GM10847 (cell line): ENCODE measurements at regions not wholly inside any gene's neighbourhood (a gene's known extent, or its start where the extent isn't known, plus 50 kb on each side); places are given as distances from the start of the nearest gene placed in this dataset.

Source experiments
- POLR2A ChIP-seq: IDR thresholded peaks from 2 replicates; pipeline ENCODE4 v1.6.1; 2011; ENCODE audit not compliant: insufficient read length; ENCODE audit errors: extremely low read depth

DNA sequence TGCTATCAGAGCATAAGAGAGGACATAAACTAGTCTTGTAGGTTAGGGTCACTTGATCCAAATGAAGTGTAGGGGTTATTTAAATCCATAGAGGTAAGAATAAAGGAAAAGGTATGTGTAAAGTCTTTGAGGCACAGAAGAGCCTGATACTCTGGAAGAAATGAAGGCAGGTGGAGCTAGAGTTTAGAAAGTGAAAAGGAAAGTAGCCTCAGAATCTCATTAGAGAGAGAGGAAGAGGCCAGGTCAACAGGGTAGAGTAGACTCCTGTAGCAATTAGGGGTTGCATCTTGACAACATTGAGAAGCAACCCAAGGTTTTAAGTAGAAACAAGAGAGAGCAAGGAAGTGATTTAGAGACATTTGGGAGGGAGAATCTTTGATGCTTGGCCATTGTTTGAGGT lies 235.2 kb upstream of the SOX9 start:
- TF ChIP-seq POLR2A = no peak

DNA sequence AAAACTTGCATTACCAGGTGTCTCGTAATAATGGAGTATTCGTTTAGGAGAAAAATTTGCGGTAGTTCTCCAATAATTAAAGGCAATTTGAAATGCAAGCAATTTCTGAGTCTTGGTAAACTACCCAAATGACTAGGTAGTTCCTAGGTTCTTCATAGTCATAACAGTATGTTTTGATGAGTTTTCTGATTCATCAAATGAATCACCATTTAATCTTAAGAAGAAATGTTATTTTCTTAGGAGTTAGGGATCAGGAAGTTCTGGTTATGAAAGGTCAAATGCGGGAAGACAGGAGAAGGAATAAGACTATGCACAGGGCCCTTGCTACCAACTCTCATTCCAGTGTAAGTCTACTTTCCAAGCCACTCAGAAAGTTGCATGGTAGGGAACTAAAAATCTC lies 221.5 kb upstream of the SOX9 start:
- TF ChIP-seq POLR2A = no peak

DNA sequence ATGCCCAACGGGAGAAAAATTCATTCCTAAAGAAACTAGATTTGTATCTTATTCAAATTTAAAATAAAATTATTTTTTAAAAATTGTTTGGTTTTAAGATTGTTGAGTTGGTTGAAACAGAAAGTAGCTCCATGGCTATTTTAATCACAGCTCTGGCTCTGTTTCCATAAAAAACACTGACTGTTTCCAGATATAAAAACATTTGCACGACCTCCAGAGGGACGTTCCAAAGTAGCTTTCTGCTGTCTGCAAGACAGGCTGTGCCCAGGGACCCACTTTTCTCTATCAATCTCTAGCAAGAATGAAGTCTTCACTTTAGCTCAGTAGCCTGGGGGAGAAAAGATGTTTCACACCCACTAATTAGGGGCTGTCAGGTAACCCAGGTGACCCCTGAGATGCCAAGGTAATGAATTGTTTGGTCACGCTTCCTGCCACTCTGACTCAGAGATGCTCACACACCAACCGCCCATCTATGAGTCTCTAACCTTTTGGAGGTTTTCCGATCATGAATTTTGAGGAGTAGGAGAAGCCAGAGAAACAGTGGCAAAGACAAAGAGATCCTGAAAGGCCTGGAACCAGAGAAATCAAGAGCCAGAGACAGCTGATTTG lies 220.1 kb upstream of the SOX9 start:
- TF ChIP-seq POLR2A = no peak

DNA sequence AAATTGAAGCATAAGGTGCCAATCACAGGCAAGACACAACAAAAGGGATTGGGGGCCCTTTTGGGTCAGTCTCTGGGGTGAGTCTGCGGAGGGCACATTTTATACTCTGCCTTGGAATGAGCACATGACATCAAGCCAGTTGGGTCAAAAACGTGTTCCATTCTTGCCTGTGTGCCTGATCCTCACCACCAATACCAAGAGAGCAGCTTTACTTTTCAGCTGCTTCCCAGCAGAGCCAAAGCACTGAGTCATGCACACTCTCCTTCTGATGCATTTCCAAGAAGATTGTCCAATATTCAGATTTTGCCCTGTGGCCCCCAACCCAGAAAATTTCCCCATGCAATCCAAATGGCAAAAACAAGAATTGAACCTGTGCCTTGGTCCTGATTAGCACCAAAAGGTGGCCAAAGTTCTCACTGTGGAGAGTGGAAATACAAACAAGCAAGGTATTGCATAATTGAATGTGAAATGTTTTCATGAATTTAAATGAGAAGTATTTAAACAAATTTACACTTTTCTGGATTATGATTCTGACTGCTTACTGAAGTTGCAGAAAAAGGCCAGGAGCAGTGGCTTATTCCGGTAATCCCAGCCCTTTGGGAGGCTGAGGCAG lies 217.8 kb upstream of the SOX9 start:
- TF ChIP-seq POLR2A = no peak

DNA sequence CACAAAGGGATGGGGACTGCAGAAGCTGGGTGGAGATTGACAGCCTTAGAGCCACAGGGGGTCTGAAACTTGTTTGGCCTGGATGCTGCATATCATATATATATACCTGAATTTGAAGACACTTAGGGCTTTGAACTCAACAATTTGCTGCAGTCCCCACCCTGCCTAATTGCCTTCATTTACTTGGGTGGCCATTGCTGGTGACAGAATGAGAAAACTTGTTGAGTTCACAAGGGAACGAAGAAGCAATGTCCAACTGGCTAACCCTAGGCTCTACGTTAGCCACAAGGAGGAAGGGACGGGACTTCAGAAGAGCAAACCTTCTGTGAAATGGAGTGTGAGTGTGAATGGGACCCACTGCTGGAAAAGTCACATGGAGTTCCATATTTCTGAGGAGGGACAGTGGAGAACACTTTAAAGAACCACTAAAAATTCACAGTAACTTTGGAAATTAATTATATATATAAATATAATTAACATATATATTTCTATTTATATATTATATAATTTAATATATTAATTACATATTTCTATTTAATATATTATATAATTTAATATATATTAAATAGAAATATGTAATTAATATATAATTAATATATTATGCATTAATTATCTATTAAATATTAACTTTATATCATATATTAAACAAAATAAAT lies 215.3 kb upstream of the SOX9 start:
- TF ChIP-seq POLR2A = no peak

DNA sequence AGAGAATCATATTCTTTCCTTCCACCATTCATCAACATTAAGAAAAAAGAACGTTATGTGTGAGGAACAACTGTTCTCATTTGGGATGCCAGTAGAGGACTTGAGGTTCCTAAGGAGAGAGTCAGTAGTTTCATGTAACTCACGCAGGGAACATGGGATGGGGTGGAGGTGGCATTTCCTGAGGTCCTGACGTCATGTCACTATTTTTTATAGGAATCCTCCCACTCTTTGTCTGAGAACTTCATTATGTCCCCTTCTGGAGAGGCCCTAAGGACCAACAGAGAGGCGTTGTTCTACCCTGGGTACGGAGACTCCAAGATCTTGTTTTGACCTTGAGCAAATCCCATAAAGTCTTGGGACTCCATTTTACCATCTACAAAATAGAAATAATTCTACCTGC lies 211.7 kb upstream of the SOX9 start:
- no peak for TF ChIP-seq POLR2A

DNA sequence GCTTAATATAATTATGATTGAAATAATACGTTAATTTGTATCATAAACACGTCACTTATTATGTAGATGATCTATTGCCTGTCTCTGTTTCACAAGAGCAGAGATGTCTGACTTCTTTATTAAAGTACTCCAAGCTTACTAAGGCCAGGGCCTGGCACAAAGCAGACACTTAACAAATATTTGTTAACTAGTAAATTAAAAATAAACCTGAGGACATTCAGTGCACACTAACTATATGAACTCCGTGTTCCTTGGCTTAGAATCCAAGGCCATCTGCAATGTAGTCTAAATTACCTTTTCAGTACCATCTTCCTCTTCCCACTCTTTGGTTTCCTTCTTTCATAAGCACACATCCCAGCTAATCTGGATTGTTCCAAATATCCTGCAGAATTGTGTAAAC lies 210.8 kb upstream of the SOX9 start:
- TF ChIP-seq POLR2A = no peak

DNA sequence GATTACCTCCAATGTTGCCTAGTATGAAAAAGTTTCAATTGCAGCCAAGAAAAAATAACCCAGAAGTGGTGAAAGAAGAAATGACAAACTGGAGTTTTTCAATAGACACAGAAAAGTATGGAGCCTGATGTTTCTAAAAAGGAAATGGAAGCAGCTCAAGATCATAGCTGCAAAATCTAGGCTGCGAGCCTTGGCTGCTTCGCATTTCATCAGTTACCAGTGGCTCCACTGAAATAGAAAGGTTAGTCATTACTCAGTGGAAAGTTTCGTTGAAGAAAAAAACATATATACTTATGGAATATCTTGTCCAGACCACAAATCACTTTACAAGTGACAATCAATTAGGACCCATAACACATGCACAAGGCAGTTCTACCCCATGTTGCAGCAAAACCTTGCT lies 206.8 kb upstream of the SOX9 start:
- no peak for TF ChIP-seq POLR2A

DNA sequence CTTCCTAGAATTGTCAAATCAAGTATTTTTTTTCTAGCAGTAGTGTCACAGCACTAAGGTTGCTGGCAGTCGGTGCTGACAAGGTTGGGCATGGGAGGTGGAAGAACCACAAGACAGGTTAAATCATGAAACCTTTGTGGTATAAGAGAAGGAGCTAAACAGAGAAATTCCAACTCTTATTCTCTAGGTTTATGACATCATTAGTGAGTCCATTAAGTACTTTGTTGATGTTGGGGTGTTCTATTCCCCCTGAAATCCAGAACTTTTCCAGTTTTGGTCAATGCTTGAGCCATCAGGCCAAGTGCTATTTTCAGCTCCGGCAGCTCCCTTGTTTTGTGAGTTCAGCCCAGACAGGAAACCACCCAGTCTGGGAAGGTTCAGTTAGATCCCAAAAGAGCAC lies 206.0 kb upstream of the SOX9 start:
- no peak for TF ChIP-seq POLR2A

DNA sequence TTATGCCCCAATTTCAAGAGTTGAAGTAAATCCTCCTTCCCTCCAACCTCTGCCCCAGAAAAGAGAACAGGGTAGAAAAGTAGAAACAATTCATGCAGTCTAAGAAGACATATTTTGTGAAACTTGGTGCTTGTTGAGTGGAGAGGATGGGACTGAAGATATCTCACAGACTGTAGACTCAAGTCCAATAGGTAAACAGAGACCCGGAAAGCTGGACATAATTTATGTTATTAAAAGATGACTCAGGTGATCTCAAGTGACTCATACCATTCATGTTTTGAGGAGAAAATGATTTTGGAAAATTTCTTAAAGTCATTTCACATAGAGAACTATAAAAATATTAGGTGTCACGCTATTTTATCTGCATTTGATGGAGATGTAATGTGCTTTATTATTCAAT lies 203.1 kb upstream of the SOX9 start:
- TF ChIP-seq POLR2A = no peak

DNA sequence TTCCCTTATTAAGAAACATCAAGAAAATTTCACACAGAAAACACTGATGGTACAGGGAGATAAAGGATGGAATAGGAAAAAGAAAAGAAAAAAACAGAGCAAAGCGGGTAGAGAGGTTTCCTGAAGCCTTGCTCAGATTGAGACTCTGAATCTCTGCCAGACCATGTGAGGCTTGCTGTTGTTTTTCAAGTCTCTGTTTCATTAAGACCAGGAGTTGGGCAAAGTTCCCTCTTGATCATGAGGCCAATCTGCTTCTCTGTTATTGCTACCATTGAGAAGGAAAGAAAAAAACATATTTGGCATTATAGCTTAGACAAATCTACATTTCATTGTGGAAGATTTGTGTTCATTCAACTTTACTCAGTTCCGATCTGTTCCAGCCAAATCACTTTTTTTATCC lies 201.6 kb upstream of the SOX9 start:
- TF ChIP-seq POLR2A = no peak

DNA sequence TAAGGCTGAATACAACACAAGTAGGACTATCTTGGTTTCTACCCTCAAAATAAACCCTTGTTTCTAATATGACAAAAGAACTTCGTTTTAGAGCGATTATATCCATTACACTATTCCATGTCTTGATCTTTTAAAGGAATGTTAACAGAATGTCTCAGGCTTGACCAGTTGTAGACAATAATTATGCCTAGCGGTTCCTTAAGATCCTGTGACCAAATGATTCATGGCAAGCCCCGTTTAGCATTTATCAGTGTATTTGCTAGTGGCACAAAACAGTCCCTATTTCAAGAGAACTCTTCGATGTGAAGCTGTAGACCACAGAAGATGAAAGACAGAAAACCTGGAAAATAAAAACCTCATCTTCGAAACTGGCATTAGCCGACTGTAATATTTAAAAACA lies 200.9 kb upstream of the SOX9 start:
- no peak for TF ChIP-seq POLR2A

DNA sequence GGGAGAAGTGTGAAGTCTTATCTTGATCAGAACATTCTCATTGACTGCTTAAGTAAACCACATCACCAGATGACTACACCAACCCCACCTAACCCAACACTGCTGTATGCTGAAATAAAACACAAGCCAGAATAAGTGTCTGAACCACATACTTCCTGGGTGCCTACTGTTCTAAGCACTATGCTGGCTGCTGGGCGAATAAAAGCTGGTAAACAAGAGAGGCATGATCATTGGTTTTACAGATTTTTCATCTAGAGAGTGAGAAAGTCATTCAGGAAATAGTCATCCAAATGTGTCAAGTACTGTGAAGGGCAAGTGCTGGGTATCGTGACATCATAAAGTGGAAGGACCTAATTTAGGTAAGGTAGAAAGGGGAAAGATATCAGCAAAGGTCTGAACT lies 199.0 kb upstream of the SOX9 start:
- TF ChIP-seq POLR2A = no peak

DNA sequence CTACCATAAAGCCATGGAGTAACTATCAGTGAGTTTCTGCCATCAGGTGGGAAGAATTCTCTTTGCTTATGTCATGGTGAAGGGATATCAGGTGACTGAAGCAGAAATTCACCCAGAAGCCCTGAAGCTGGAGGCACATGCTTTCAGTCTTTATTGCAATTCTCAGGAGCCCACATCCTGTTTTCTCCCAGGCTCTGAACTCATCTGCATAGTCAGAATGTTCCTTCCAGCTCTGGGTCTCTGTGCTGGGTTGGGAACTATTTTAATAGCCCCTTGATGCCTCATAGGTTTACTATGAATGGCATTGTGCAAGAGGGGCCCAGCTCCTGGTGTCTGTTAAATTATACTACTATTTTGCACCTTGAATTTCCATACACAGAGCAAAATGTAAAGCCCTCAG lies 198.4 kb upstream of the SOX9 start:
- TF ChIP-seq POLR2A = no peak

DNA sequence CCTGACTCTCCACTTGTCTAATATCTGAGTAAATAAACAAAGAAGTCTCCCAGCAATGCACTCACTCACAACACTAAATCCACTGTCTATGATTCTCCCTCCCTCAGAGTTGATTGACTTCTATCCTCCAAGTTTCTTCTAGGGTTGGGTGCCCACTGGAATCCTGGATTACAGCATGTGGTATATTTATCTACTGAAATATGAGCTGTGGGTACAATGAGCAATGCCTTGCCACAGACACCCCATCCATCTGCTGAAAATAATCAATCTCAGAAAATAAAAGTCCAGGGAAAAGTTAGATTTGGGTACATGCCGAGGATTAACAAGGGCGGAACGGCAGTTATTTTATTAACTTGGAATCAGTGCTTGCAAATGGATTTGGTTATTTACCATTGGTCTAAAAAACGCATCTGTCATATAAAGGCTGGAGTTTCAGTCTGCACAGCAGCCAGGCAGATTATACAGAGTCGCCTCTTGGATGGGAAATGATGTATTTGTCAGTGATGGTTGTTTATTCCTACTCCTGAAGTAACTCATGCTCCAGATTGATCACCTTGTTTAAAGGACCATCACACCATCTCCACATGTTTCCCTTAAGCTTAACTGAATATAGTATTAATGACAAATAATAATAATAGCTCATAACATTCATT lies 193.9 kb upstream of the SOX9 start:
- no peak for TF ChIP-seq POLR2A

DNA sequence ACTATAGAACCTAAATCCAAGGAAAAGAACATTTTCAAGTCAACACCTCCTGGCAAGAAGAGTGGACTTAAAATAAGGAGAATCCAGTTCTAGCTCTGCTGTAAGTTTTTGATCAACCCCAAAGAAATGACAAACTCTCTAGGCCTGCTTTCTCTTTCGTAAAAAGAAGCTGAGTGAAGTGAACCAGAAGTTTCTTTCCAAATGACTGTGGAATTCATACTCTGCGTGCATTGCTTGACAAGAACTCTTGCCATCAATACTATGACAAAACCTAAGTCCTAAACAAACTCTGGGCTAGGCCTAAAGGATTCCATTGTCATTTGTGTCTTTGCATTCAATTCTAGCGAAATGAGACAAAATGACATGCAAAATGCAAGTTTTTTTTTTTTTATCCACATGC lies 187.5 kb upstream of the SOX9 start:
- no peak for TF ChIP-seq POLR2A
